ENCODE measurements at regions not wholly inside any gene's neighbourhood (a gene's known extent, or its start where the extent isn't known, plus 50 kb on each side); places are given as distances from the start of the nearest gene placed in this dataset.
A peak's percentile ranks its signal among the peaks of the same experiment; 100 is the strongest.

DNA sequence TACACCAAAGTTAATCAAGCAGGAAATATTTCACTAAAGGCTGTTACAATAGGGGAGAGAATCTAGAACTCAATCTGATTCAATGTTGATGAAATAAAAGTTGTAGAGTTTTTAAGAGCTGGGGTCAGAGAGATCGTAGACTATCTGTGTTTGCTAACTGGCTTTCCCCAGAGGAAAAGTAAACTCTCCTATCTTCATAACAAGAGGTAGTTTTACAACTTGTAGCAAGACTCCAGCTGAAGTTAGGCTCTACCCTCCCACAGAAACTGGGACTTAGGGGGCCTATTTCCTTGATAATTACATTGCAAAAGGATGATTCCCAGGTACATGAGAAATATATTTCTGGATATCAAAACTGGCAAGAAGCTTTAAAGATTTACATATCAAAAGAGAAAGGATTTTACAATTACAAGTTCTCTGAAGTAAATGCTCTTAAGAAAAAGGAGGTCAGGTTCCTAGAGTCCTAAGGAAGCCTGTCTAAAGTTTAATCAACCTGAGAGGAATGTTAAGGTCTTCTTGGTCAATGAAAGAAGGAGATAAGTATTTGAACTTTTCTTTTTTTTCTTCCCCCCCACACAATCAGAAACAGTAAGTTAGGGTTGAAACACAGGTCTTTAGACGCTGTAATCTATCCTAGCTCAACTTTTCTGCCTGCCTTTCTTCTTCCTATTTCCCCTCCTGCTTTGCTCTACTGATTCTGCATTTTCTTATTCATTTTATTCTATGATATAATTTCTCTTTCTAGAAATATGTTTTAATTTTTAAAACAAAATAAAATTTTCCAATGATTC is 692.2 kb upstream of the LINC00305 start:
- Histone ChIP-seq H3K36me3 (ENCODE audit: low read depth) (no peaks in the 10 kb centered on the region), H3K4me3 (no peak overlapping the region), H3K9me3 (no peaks in the 10 kb centered on the region), H3K4me1 (ENCODE audit: low read depth) (no peaks in the 10 kb centered on the region)
- TF ChIP-seq, protein P1, sequence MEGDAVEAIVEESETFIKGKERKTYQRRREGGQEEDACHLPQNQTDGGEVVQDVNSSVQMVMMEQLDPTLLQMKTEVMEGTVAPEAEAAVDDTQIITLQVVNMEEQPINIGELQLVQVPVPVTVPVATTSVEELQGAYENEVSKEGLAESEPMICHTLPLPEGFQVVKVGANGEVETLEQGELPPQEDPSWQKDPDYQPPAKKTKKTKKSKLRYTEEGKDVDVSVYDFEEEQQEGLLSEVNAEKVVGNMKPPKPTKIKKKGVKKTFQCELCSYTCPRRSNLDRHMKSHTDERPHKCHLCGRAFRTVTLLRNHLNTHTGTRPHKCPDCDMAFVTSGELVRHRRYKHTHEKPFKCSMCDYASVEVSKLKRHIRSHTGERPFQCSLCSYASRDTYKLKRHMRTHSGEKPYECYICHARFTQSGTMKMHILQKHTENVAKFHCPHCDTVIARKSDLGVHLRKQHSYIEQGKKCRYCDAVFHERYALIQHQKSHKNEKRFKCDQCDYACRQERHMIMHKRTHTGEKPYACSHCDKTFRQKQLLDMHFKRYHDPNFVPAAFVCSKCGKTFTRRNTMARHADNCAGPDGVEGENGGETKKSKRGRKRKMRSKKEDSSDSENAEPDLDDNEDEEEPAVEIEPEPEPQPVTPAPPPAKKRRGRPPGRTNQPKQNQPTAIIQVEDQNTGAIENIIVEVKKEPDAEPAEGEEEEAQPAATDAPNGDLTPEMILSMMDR (IDR thresholded peaks at IDR 0.05) = no peak
- intact Hi-C loops (cut with DNase I, micrococcal nuclease) = no loop called here
- ATAC-seq (peak; percentile 65), DNase-seq (no peak)

DNA sequence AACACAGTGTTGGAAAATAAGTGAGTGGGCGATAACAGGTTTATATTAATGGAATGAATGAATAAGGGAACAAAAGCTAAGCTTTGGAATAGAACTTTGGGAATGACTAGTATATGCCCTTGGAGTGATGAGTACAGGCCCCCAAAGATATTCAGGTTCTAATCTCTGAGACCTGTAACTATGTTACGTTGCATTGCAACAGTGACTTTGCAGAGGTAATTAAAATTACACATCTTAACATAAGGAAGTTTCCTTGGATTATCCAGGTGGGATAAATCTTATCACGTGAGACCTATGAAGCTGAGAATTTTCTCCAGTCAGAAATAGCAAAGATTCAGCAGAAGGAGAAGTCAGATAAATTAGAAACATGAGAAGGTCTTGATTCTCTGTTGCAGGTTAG is 661.5 kb upstream of the LINC00305 start:
- no peaks in the 10 kb centered on the region for H3K36me3 ChIP-seq (ENCODE audit: low read depth)
- H3K9me3 ChIP-seq = no peaks in the 10 kb centered on the region
- H3K4me3 ChIP-seq = no peak overlapping the region
- intact Hi-C loops (cut with DNase I, micrococcal nuclease) = no loop called here
- ATAC-seq (peak; percentile 52), DNase-seq (no peak)
- peaks cover 6% of the 10 kb centered on the region for H3K4me1 ChIP-seq (ENCODE audit: low read depth)
- TF ChIP-seq, protein P1 (IDR thresholded peaks at IDR 0.05) = no peak

DNA sequence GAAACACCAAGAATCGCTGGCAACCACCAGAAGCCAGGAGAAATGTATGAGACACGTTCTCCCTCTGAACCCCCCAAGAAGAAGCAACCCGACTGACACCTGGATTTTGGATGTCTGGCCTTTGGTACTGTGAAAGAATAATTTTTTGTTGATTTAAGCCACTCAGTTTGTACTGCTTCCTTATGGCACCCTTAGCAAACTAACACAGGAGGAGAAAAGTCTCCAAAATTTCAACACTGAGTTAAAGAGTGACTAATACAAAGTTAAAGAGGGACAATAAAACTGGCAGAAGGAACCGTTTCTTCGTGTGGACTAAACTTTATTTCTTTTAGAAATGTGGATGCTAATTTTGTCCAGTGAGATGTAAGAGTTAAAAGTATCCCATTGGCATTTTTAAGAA is 660.9 kb upstream of the LINC00305 start:
- ATAC-seq = peak; percentile 87
- intact Hi-C loops (cut with DNase I, micrococcal nuclease) = no loop called here
- Histone ChIP-seq H3K9me3 (no peaks in the 10 kb centered on the region), H3K36me3 (ENCODE audit: low read depth) (no peaks in the 10 kb centered on the region), H3K4me3 (no peak overlapping the region), H3K4me1 (ENCODE audit: low read depth) (peaks cover 6% of the 10 kb centered on the region)
- peak in 1 of 3 donors; percentile 4 for DNase-seq
- TF ChIP-seq, protein P1 (IDR thresholded peaks at IDR 0.05) = no peak

DNA sequence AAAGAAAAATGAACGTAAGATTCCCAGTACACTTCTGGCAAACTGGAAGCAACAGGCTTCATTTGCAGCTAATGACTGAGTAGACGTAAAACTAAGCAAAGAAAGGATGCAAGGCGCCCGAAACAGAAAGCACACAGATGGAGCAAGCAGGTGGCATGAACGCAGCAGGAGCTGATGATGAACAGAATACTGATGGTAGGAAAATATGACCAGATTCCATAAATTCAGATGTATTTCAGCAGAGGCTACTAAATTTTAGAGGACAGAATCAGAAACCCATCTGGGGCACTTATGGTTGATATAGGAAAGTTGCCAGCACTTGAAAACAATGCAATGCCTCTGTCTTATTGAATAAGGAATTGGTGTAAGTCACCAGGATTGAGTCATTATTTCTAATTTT is 658.7 kb upstream of the LINC00305 start:
- Histone ChIP-seq H3K4me3 (no peak overlapping the region), H3K4me1 (ENCODE audit: low read depth) (peaks cover 6% of the 10 kb centered on the region), H3K9me3 (no peaks in the 10 kb centered on the region), H3K36me3 (ENCODE audit: low read depth) (no peaks in the 10 kb centered on the region)
- ATAC-seq (no peak), DNase-seq (no peak)
- TF ChIP-seq, protein P1 (IDR thresholded peaks at IDR 0.05) = no peak
- intact Hi-C loops (cut with DNase I, micrococcal nuclease) = no loop called here

DNA sequence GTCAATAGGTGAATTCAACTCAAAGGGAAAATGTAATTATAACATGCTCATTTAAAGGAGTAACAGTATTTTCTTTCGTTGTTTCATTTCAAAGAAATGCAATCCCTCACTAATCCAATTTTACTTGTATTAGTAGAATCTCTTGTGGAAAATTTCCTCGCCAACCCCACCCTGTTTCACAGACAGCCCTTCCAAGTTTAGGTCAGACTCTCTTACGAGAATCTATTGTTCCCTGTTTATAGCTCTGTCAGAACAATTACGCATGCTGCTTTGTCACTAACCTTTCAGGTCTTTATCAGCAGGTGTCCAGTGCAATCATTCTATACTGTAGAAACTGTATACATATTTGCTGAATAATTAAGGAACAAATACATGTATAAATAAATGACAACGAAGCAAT is 657.8 kb upstream of the LINC00305 start:
- peaks cover 6% of the 10 kb centered on the region for H3K4me1 ChIP-seq (ENCODE audit: low read depth)
- TF ChIP-seq, protein P1 (IDR thresholded peaks at IDR 0.05) = no peak

More for the DNA sequence above, 657.8 kb upstream of the LINC00305 start:
- DNase-seq (no peak), ATAC-seq (peak; percentile 39)
- no peaks in the 10 kb centered on the region for H3K9me3 ChIP-seq
- intact Hi-C loops (cut with DNase I, micrococcal nuclease) = no loop called here
- no peak overlapping the region for H3K4me3 ChIP-seq
- H3K36me3 ChIP-seq (ENCODE audit: low read depth) = no peaks in the 10 kb centered on the region

Measured in mucosa of descending colon (tissue), 3 donors.